GM12872 (cell line): ENCODE measurements at regions not wholly inside any gene's neighbourhood (a gene's known extent, or its start where the extent isn't known, plus 50 kb on each side); places are given as distances from the start of the nearest gene placed in this dataset.

Experiments used
- TF ChIP-seq, protein P1 (sequence below): IDR thresholded peaks from 3 replicates; pipeline ENCODE4 v1.5.1; 2011; ENCODE audit warnings: low read depth, mild to moderate bottlenecking, low read length, moderate library complexity; ENCODE audit not compliant: insufficient read depth

DNA sequence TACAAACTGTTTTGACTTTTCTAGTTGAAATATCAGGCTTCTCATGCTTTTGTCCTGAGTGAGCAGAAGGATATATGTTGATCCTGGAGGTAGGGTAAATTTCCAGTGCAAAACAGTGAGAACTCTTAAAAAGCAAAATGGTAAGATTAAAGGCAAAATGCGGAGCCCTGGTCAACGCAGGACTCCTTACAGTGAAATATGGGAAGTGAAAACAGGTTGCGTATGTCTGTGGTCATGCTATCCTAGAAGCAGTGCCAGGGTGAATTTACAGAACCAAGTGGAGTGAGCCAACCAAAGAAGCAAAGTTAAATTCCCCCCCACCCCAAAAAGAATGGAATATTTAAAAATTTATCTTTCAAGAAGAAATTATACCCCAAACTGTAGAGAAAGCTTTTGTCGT, 256.4 kb downstream of the NR2F2 start:
- TF ChIP-seq, protein P1, sequence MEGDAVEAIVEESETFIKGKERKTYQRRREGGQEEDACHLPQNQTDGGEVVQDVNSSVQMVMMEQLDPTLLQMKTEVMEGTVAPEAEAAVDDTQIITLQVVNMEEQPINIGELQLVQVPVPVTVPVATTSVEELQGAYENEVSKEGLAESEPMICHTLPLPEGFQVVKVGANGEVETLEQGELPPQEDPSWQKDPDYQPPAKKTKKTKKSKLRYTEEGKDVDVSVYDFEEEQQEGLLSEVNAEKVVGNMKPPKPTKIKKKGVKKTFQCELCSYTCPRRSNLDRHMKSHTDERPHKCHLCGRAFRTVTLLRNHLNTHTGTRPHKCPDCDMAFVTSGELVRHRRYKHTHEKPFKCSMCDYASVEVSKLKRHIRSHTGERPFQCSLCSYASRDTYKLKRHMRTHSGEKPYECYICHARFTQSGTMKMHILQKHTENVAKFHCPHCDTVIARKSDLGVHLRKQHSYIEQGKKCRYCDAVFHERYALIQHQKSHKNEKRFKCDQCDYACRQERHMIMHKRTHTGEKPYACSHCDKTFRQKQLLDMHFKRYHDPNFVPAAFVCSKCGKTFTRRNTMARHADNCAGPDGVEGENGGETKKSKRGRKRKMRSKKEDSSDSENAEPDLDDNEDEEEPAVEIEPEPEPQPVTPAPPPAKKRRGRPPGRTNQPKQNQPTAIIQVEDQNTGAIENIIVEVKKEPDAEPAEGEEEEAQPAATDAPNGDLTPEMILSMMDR: no peak

DNA sequence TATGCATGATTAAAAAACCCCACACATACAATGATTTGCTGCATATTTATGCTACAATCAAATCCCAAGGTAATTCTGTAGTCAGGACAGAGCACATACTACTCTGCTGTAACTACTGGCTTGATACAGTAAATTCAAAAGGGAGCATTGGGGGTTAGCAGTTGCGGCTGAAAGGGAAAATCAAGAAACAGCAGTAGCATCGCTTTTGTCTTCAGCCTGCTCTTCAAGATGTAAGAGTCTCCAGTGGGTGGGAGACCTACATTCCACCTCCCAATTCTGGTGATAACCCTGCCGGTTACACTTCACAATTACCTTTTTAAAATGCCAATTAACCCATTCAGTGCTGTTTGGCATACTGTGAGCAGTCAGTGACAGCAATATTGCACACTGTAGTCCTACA, 259.4 kb downstream of the NR2F2 start:
- TF ChIP-seq, protein P1: no peak

DNA sequence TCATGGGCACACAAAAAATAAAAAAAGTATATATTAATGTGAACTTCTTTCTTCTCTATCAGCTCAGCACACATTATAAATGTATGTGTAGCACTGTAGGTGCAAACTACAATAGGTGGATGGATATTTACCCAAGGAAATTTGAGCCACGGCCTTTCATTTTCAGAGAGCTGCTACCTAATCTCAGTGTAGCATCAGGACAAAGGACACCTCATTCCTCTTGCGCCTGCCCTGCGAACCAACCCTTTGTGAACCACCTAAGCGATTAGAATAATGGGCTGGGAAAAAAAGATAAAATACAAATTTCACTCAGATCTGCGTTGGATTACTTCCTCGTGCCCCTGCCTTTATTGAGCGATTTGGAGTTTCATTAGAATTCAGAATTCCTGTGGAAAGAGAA, 263.2 kb downstream of the NR2F2 start:
- TF ChIP-seq, protein P1: no peak

DNA sequence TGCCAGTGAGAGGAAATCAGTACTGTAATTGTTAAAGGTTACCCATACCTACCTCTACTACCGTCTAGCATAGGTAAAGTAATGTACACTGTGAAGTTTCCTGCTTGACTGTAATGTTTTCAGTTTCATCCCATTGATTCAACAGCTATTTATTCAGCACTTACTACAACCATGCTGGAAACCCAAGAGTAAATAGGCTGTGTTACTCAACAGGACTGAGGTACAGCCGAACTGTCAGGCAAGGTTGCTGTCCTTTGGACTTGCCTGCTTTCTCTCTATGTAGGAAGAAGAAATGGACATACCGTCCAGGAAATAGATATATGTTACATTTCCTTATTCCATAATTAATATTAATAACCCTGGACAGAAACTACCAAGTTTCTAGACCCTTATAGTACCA, 265.5 kb downstream of the NR2F2 start:
- TF ChIP-seq, protein P1: no peak

DNA sequence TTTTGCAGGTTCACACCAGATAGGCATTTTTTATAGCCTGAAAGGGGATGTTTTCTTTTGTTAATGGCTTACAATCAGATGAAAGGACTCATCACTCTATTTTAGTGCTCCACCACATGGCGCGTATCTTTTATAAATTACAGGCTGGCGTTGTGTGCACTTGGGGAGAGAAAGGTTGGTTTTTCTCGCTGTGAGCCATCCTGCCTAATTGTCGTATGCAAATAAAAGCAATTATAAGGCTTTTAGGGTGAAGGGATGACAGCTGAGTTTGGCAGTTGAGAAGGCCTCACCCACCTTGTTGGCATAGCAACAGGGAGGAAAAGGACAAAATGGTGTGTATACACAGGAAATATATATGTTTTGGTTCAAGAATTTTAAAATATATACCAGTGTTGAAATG, 268.0 kb downstream of the NR2F2 start:
- TF ChIP-seq, protein P1: no peak

DNA sequence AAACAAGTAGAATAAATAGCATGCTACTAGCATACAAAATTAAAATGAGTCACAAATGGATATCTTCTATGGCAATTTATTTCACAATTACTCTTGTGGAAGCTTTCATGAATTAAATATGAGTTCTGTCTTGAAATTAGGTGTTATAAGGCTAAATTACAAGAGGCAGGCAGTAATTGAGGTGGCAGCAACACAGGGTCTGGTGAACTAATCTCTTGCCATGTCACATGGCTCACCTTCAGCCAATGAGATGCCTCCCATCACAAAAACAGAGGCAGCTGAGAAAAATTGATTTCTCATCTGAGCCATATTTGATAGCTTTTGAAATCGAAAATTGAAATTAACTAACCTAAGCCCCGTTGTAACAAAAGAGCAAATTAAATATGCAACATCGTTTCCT, 268.8 kb downstream of the NR2F2 start:
- TF ChIP-seq, protein P1: no peak

DNA sequence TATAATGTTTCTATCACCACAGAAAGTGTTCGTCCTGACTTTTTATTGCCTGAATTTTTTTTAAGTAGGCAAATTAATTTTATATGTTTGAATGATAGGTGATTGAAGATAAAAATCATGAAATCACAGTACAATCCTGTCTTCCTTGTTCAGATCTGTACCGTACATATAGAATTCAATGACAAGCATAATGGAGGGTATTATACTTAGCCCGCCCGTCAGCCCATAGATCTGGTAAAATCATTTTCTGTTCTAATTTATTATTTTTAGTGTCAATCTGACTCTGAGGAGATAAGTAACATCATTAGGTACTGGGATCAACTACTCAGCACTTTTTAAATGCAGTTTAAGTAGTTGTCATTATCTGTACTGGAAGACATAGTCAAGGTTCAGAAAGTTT, 269.9 kb downstream of the NR2F2 start:
- TF ChIP-seq, protein P1: no peak

DNA sequence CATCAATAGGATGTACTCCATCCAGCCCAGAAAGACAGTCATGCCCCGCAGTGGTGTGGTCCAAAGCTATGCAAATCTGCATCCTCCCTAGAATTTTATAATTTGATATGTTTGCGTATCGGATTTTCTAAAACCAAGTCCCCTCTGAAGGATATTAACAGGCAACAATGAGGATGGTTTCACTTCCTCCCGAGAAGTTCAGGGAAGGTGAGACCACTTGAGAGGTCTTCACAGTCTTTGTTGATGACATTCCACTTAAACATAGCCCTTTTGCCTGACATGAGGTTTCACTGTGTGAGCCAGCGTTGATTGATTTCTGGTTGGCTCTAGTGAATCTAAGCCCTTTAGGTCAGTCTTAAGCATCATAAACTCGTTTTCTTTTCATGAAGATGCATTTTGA, 276.1 kb downstream of the NR2F2 start:
- TF ChIP-seq, protein P1: no peak
